Astrocyte of the cerebellum (primary cell): ENCODE measurements at regions not wholly inside any gene's neighbourhood (a gene's known extent, or its start where the extent isn't known, plus 50 kb on each side); places are given as distances from the start of the nearest gene placed in this dataset.

Source experiments
- DNase-seq: peaks from one replicate; pipeline ENCODE4 v3.0.0-alpha.2; 2011; ENCODE audit warnings: low read depth
- H3K4me3 ChIP-seq: 2 replicates; pipeline ENCODE4 v1.5.1; 2011; ENCODE audit warnings: mild to moderate bottlenecking, low read depth, low read length, moderate library complexity
- in situ Hi-C: cut with HindIII; loops from 2 replicates; pipeline ENCODE4 v1.10.0; 2017; ENCODE audit warnings: low sequenced_read_pairs
- TF ChIP-seq, protein P1 (sequence below): IDR thresholded peaks from 2 replicates; pipeline ENCODE4 v1.5.1; 2012; ENCODE audit warnings: low read length, low read depth, moderate library complexity, mild to moderate bottlenecking; ENCODE audit errors: missing control alignments

DNA sequence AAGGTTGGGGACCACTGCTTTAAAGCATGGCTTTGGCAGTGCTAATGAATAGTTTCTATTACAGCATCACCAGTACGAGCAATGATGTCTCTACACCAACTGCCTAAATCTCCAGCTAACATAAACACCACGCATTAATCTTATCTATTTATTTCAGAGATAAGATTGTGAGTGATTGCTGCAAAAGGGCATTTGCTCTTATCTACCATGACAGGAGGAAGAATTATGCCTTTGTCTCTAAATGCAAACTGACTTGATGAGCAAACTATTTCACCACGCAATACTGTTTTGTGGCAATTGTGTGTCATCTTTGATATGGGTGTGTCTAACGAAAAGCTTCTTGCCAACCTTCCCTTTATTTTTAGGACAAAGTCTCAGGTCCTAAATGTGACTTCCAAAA is 684.9 kb downstream of the SORCS1 start:
- in situ Hi-C loops = no loop called here
- TF ChIP-seq, protein P1, sequence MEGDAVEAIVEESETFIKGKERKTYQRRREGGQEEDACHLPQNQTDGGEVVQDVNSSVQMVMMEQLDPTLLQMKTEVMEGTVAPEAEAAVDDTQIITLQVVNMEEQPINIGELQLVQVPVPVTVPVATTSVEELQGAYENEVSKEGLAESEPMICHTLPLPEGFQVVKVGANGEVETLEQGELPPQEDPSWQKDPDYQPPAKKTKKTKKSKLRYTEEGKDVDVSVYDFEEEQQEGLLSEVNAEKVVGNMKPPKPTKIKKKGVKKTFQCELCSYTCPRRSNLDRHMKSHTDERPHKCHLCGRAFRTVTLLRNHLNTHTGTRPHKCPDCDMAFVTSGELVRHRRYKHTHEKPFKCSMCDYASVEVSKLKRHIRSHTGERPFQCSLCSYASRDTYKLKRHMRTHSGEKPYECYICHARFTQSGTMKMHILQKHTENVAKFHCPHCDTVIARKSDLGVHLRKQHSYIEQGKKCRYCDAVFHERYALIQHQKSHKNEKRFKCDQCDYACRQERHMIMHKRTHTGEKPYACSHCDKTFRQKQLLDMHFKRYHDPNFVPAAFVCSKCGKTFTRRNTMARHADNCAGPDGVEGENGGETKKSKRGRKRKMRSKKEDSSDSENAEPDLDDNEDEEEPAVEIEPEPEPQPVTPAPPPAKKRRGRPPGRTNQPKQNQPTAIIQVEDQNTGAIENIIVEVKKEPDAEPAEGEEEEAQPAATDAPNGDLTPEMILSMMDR = no peak
- no peak overlapping the region for H3K4me3 ChIP-seq
- DNase-seq = no peak

DNA sequence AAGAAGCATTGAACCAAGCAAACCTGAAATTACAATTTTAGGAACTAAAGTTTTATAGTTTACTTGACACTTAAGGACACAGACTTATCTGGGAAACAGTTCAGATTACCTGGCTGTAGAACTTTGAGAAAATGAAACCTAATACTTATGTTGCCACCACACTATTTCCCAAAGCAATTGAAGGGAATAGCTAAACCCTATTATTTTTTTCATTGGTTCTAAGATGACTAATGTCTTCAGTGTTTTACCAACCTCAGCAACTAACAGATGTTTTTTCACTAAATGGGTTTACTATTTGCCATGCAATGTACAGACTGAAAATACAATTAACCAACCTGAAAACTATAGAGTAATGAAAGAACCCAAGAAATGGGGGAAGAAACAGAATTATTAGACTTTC is 689.6 kb downstream of the SORCS1 start:
- TF ChIP-seq, protein P1 = no peak
- DNase-seq = no peak
- in situ Hi-C loops = no loop called here
- H3K4me3 ChIP-seq = no peak overlapping the region

DNA sequence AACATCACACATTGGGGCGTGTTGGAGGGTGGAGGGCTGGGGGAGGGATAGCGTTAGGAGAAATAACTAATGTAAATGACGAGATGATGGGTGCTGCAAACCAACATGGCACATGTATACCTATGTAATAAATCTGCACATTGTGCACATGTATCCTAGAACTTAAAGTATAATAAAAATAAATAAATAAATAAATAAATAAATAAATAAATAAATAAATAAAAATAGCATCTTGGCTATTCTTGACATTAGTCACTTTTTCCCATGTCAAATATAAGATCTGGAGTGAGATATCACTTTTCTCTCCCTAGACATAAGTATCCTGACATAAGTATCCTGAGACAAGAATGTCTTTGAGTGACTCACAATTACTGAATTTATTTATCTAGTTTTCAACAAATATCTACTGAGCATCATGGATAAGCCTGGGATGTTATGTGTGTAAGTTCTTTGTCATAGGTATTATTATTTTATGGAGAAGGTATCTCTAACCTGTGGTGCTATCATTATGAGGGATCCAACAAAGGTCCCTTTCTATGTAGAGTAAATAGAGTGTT is 691.3 kb downstream of the SORCS1 start:
- in situ Hi-C loops = no loop called here

DNA sequence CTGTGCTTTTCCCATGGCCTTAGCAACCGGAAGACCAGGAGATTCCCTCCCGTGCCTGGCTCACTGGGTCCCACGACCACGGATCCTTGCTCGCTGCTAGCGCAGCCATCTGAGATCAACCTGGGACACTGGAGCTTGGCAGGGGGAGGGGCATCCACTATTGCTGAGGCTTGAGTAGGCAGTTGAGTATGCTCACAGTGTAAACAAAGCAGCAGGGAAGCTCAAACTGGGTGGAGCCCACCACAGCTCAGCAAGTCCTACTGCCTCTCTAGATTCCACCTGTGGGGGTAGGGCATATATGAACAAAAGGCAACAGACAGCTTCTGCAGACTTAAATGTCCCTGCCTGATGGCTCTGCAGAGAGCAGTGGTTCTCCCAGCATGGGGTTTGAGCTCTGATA is 697.0 kb downstream of the SORCS1 start:
- in situ Hi-C loops = no loop called here
- H3K4me3 ChIP-seq = no peak overlapping the region
- DNase-seq = no peak
- TF ChIP-seq, protein P1 = no peak

More for the DNA sequence above, 691.3 kb downstream of the SORCS1 start:
- H3K4me3 ChIP-seq = no peak overlapping the region
- DNase-seq = no peak
- TF ChIP-seq, protein P1 = no peak

DNA sequence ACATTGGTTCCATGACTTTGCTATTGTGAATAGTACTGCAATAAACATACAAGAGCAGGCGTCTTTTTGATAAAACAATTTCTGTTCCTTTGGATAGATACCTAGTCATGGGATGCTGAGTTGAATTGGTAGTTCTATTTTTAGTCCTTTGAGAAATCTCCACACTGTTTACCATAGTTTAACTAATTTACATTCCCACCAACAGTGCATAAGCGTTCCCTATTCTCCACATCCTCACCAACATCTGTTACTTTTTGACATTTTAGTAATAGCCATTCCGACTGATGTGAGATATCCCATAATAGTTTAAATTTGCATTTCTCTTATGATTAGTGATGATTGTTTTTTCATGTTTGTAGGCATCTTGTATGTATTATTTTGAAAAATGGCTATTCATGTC is 707.0 kb downstream of the SORCS1 start:
- no peak for DNase-seq
- TF ChIP-seq, protein P1 = no peak
- H3K4me3 ChIP-seq = no peak overlapping the region
- in situ Hi-C loops = no loop called here

DNA sequence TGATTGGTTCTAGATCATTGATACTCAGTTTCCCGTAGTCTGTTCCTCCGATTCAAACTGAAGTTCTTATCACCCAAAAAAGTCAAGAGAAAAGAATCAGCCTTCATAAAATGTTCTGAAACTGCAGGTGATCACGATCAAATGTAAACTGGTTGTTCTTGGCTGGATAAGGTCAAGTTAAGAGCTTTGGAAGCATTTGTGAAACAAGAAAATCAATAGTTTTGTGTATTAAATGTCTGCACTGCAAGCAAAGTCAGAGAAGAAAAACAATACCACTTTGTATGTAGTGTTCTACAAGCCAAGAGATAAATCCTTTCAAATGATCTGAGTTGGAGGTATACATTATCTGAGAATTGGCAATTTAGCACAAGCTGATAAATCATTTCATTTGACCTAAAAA is 710.3 kb downstream of the SORCS1 start:
- TF ChIP-seq, protein P1 = no peak
- no peak overlapping the region for H3K4me3 ChIP-seq
- no peak for DNase-seq
- in situ Hi-C loops = no loop called here
